ENCODE measurements at regions not wholly inside any gene's neighbourhood (a gene's known extent, or its start where the extent isn't known, plus 50 kb on each side); places are given as distances from the start of the nearest gene placed in this dataset.
"Not testable (repeated sequence)": the region's sequence is repeated elsewhere in the genome, so short reads cannot be mapped to it uniquely, and the experiment has no call there.

GRCh38 chr6:27173232-27173601 lies 74.3 kb upstream of the PRSS16 start:
- H3K4ac ChIP-seq (ENCODE audit: low read depth, low read length); H3K27me3 Mint-ChIP-seq (ENCODE audit: low read depth); H3K14ac ChIP-seq (ENCODE audit: insufficient read depth, low read length); H3K9me3 ChIP-seq (ENCODE audit: control insufficient read depth, low read depth, low read length); H2BK15ac ChIP-seq (ENCODE audit: low read depth, low read length); H3T11ph ChIP-seq (ENCODE audit: low read length); H3K27ac ChIP-seq (ENCODE audit: insufficient read length, low read depth, low read length); H3K4me1 Mint-ChIP-seq; H3K79me1 ChIP-seq (ENCODE audit: insufficient read depth, low read depth, low read length, poor library complexity, severe bottlenecking); H3K56ac ChIP-seq (ENCODE audit: insufficient read length, low read depth, low read length); H4K91ac ChIP-seq (ENCODE audit: insufficient read length, low read depth, low read length); H3K4me2 ChIP-seq (ENCODE audit: insufficient read depth, insufficient read length, low read length); H3K9ac ChIP-seq (ENCODE audit: extremely low read depth, insufficient read length, low read length); H4K8ac ChIP-seq (replicated peaks; ENCODE audit: insufficient read length, low read depth, low read length); DNase-seq; H3K23ac ChIP-seq (ENCODE audit: insufficient read length, low read depth, low read length); H2BK5ac ChIP-seq (ENCODE audit: insufficient read length, low read length); H2BK12ac ChIP-seq (ENCODE audit: insufficient read length, low read depth, low read length); H3K27me3 ChIP-seq (ENCODE audit: insufficient read depth, low read length); H3K27ac Mint-ChIP-seq; H3K36me3 Mint-ChIP-seq (ENCODE audit: insufficient read depth in 1 of 3, low read depth in 3 of 3); H2BK120ac ChIP-seq (ENCODE audit: low read depth, low read length, poor library complexity, severe bottlenecking); H4K20me1 ChIP-seq (ENCODE audit: control insufficient read depth, insufficient read depth, insufficient read length); H3K79me2 ChIP-seq (ENCODE audit: insufficient read depth, low read length); H4K5ac ChIP-seq (ENCODE audit: insufficient read length, low read depth, low read length); H3K18ac ChIP-seq (ENCODE audit: insufficient read length, low read depth, low read length); H3K23me2 ChIP-seq (ENCODE audit: insufficient read length, low read depth, low read length, poor library complexity, severe bottlenecking); H2AFZ ChIP-seq (ENCODE audit: low read length); H2BK20ac ChIP-seq (ENCODE audit: low read depth, low read length, poor library complexity, severe bottlenecking); H2AK5ac ChIP-seq (ENCODE audit: insufficient read length, low read length); H3K4me1 ChIP-seq (ENCODE audit: insufficient read depth, low read length); H3K4me3 Mint-ChIP-seq: not testable (repeated sequence)
- no CpG with 5 or more reads among the region's 8 CpGs for WGBS (ENCODE audit: extremely low coverage, insufficient read length, low lambda C conversion rate)
- H3K9me3 Mint-ChIP-seq = peaks cover 11 to 16% of the 10 kb centered on the region in 2 experiments; a peak in 4 of 5 replicates
